H9 (cell line): ENCODE measurements at regions not wholly inside any gene's neighbourhood (a gene's known extent, or its start where the extent isn't known, plus 50 kb on each side); places are given as distances from the start of the nearest gene placed in this dataset.

Experiments used
- DNase-seq: peaks from one replicate; pipeline ENCODE4 v3.0.0-alpha.2; 2017
- H2AFZ ChIP-seq: one replicate; pipeline ENCODE4 v1.6.1; 2013; ENCODE audit warnings: mild to moderate bottlenecking, low read length, control low read depth, moderate library complexity
- H2AK5ac ChIP-seq: 2 replicates; pipeline ENCODE4 v1.6.1; 2013; ENCODE audit warnings: low read length, control low read depth, mixed read lengths; ENCODE audit not compliant: insufficient read length
- H2BK120ac ChIP-seq: one replicate; pipeline ENCODE4 v1.6.1; 2013; ENCODE audit warnings: low read depth, mild to moderate bottlenecking, low read length, control low read depth, inconsistent platforms; ENCODE audit not compliant: poor library complexity, severe bottlenecking
- H2BK12ac ChIP-seq: 2 replicates; pipeline ENCODE4 v1.6.1; 2013; ENCODE audit warnings: low read length, control low read depth, mixed read lengths, low read depth; ENCODE audit not compliant: insufficient read length
- H2BK15ac ChIP-seq: 2 replicates; pipeline ENCODE4 v1.6.1; 2013; ENCODE audit warnings: low read depth, low read length, control low read depth
- H2BK20ac ChIP-seq: one replicate; pipeline ENCODE4 v1.6.1; 2013; ENCODE audit warnings: low read depth, mild to moderate bottlenecking, low read length, control low read depth, inconsistent platforms; ENCODE audit not compliant: poor library complexity, severe bottlenecking
- H2BK5ac ChIP-seq: 2 replicates; pipeline ENCODE4 v1.6.1; 2013; ENCODE audit warnings: low read length, control low read depth, mixed read lengths; ENCODE audit not compliant: insufficient read length
- H3K14ac ChIP-seq: 2 replicates; pipeline ENCODE4 v1.6.1; 2013; ENCODE audit warnings: low read length, control low read depth; ENCODE audit not compliant: insufficient read depth
- H3K18ac ChIP-seq: 2 replicates; pipeline ENCODE4 v1.6.1; 2013; ENCODE audit warnings: low read depth, mild to moderate bottlenecking, mixed read lengths, low read length, control low read depth; ENCODE audit not compliant: insufficient read length
- H3K23ac ChIP-seq: 2 replicates; pipeline ENCODE4 v1.6.1; 2013; ENCODE audit warnings: low read length, control low read depth, mixed read lengths, low read depth; ENCODE audit not compliant: insufficient read length
- H3K23me2 ChIP-seq: 2 replicates; pipeline ENCODE4 v1.6.1; 2013; ENCODE audit warnings: low read depth, mild to moderate bottlenecking, mixed read lengths, low read length, control low read depth; ENCODE audit not compliant: insufficient read length, poor library complexity, severe bottlenecking
- H3K27ac ChIP-seq: 2 replicates; pipeline ENCODE4 v1.5.1; 2013; ENCODE audit warnings: low read length, control low read depth, mixed read lengths, low read depth; ENCODE audit not compliant: insufficient read length
- H3K27me3 ChIP-seq: 2 replicates; pipeline ENCODE4 v1.6.1; 2013; ENCODE audit warnings: low read length, control low read depth, inconsistent platforms; ENCODE audit not compliant: insufficient read depth
- H3K4ac ChIP-seq: 2 replicates; pipeline ENCODE4 v1.6.1; 2013; ENCODE audit warnings: low read depth, mild to moderate bottlenecking, control low read depth, inconsistent platforms, low read length, moderate library complexity
- H3K4me1 ChIP-seq: 2 replicates; pipeline ENCODE4 v1.6.1; 2013; ENCODE audit warnings: low read length, control low read depth, inconsistent platforms; ENCODE audit not compliant: insufficient read depth
- H3K4me2 ChIP-seq: 2 replicates; pipeline ENCODE4 v1.6.1; 2013; ENCODE audit warnings: low read length, control low read depth, mixed read lengths; ENCODE audit not compliant: insufficient read length, insufficient read depth
- H3K56ac ChIP-seq: 2 replicates; pipeline ENCODE4 v1.6.1; 2013; ENCODE audit warnings: low read depth, mild to moderate bottlenecking, mixed read lengths, low read length, control low read depth; ENCODE audit not compliant: insufficient read length
- H3K79me1 ChIP-seq: 2 replicates; pipeline ENCODE4 v1.6.1; 2013; ENCODE audit warnings: low read depth, mild to moderate bottlenecking, moderate library complexity, low read length, control low read depth, inconsistent platforms; ENCODE audit not compliant: insufficient read depth, poor library complexity, severe bottlenecking
- H3K79me2 ChIP-seq: 2 replicates; pipeline ENCODE4 v1.6.1; 2013; ENCODE audit warnings: low read length, control low read depth, inconsistent platforms; ENCODE audit not compliant: insufficient read depth
- H3K9ac ChIP-seq: 2 replicates; pipeline ENCODE4 v1.6.1; 2013; ENCODE audit warnings: low read length, control low read depth, mixed read lengths; ENCODE audit not compliant: insufficient read length; ENCODE audit errors: extremely low read depth
- H3K9me3 ChIP-seq: one replicate; pipeline ENCODE4 v1.6.1; 2013; ENCODE audit warnings: low read depth, low read length, inconsistent platforms; ENCODE audit not compliant: control insufficient read depth
- H3T11ph ChIP-seq: one replicate; pipeline ENCODE4 v1.6.1; 2013; ENCODE audit warnings: mild to moderate bottlenecking, low read length, control low read depth, inconsistent platforms
- H4K20me1 ChIP-seq: one replicate; pipeline ENCODE4 v1.6.1; 2013; ENCODE audit not compliant: control insufficient read depth, insufficient read length, insufficient read depth
- H4K5ac ChIP-seq: 2 replicates; pipeline ENCODE4 v1.6.1; 2013; ENCODE audit warnings: low read depth, mild to moderate bottlenecking, mixed read lengths, low read length, control low read depth; ENCODE audit not compliant: insufficient read length
- H4K8ac ChIP-seq: replicated peaks from 2 replicates; pipeline ENCODE4 v1.6.1; 2013; ENCODE audit warnings: low read length, control low read depth, mixed read lengths, low read depth; ENCODE audit not compliant: insufficient read length
- H4K91ac ChIP-seq: 2 replicates; pipeline ENCODE4 v1.6.1; 2013; ENCODE audit warnings: low read depth, mild to moderate bottlenecking, moderate library complexity, mixed read lengths, low read length, control low read depth; ENCODE audit not compliant: insufficient read length
- H3K27ac Mint-ChIP-seq, 3 experiments: 2 replicates in 2 of 3; 3 replicates in 1 of 3; pipeline ENCODE4 v1.8.0; 2020 to 2021; ENCODE audit warnings: mixed read lengths in 3 of 3, mild to moderate bottlenecking in 1 of 3, moderate library complexity in 1 of 3
- H3K27me3 Mint-ChIP-seq: 2 replicates; pipeline ENCODE4 v1.8.0; 2021; ENCODE audit warnings: low read depth, mild to moderate bottlenecking, moderate library complexity, mixed read lengths
- H3K36me3 Mint-ChIP-seq, 3 experiments: 2 replicates in 2 of 3; 3 replicates in 1 of 3; pipeline ENCODE4 v1.8.0; 2020 to 2021; ENCODE audit warnings: low read depth in 3 of 3, mixed read lengths in 3 of 3; ENCODE audit not compliant: insufficient read depth in 1 of 3
- H3K4me1 Mint-ChIP-seq, 2 experiments: 2 replicates each; pipeline ENCODE4 v1.8.0; 2020; ENCODE audit warnings: mixed read lengths in 2 of 2
- H3K4me3 Mint-ChIP-seq, 2 experiments: 2 replicates in 1 of 2; 3 replicates in 1 of 2; pipeline ENCODE4 v1.8.0; 2020 to 2021; ENCODE audit warnings: mild to moderate bottlenecking in 2 of 2, mixed read lengths in 2 of 2, moderate library complexity in 1 of 2
- H3K9me3 Mint-ChIP-seq, 2 experiments: 2 replicates in 1 of 2; 3 replicates in 1 of 2; pipeline ENCODE4 v1.8.0; 2020; ENCODE audit warnings: mild to moderate bottlenecking in 2 of 2, mixed read lengths in 2 of 2, moderate library complexity in 1 of 2
- CTCF ChIP-seq: fragments of 200-600 bp; sonication (generic); conservative IDR thresholded peaks from 3 replicates; pipeline ENCODE4 v1.8.0; 2021; ENCODE audit warnings: antibody characterized with exemption, mild to moderate bottlenecking
- WGBS: extraction: QIAGEN DNeasy Blood & Tissue Kit; methylation state at CpG from one replicate; pipeline ENCODE4 v1.1.7; 2013; ENCODE audit warnings: missing lambda C conversion rate, low lambda C conversion rate, mixed read lengths; ENCODE audit not compliant: insufficient read length; ENCODE audit errors: extremely low coverage; 5-methylcytosine and 5-hydroxymethylcytosine counted together

GRCh38 chrX:8049827-8050226 is 121.2 kb downstream of the VCX2 start:
- Mint-ChIP-seq H3K4me1 (0 out of 4 replicates have a peak, but pooled peaks cover 3% of the 10 kb centered on the region in 2 experiments), H3K36me3 (no peaks in the 10 kb centered on the region), H3K27me3 (no peaks in the 10 kb centered on the region; the same call in 1 of the 2 replicates), H3K4me3 (no peak overlapping the region), H3K9me3 (no peaks in the 10 kb centered on the region), H3K27ac (no peak overlapping the region)
- Histone ChIP-seq H3K4me2 (no peak overlapping the region), H2BK12ac (no peak overlapping the region), H3K18ac (no peak overlapping the region), H2BK120ac (no peak overlapping the region), H4K91ac (no peak overlapping the region), H4K20me1 (no peaks in the 10 kb centered on the region), H3K27me3 (no peaks in the 10 kb centered on the region), H3K4ac (no peak overlapping the region), H3K79me1 (no peaks in the 10 kb centered on the region), H4K8ac (no peak overlapping the region), H3K56ac (no peak overlapping the region), H2BK15ac (no peak overlapping the region), H3T11ph (no peak overlapping the region), H2BK20ac (no peak overlapping the region), H3K14ac (no peak overlapping the region), H3K23ac (no peak overlapping the region), H3K23me2 (no peaks in the 10 kb centered on the region), H2AK5ac (no peak overlapping the region), H3K9me3 (no peaks in the 10 kb centered on the region), H3K9ac (no peak overlapping the region), H3K27ac (no peak overlapping the region), H2AFZ (no peak overlapping the region), H3K79me2 (no peaks in the 10 kb centered on the region), H3K4me1 (no peaks in the 10 kb centered on the region), H4K5ac (no peak overlapping the region), H2BK5ac (no peak overlapping the region)
- no peak for DNase-seq
- no CpG with 5 or more reads among the region's 3 CpGs for WGBS
- no peak for TF ChIP-seq CTCF
